ENCODE measurements at regions not wholly inside any gene's neighbourhood (a gene's known extent, or its start where the extent isn't known, plus 50 kb on each side); places are given as distances from the start of the nearest gene placed in this dataset.
A peak's percentile ranks its signal among the peaks of the same experiment; 100 is the strongest.

GRCh38 chr2:150759531-150759930, 272.1 kb upstream of the RND3 start:
- Histone ChIP-seq H3K9ac (ENCODE audit: insufficient read depth in 1 of 2, low read length in 2 of 2) (no peak overlapping the region), H3K4me3 (no peak overlapping the region), H3K27me3 (ENCODE audit: control insufficient read depth in 3 of 3, insufficient read depth in 3 of 3, low read length in 2 of 3) (no peaks in the 10 kb centered on the region), H3K36me3 (ENCODE audit: control insufficient read depth in 4 of 4, insufficient read depth in 4 of 4, low read length in 4 of 4) (no peaks in the 10 kb centered on the region), H3K4me1 (ENCODE audit: control insufficient read depth in 5 of 5, insufficient read depth in 5 of 5, low read length in 5 of 5) (peaks cover 0 to 10% (median 0%) of the 10 kb centered on the region in 5 donors), H3K27ac (ENCODE audit: low read depth in 1 of 2, low read length in 1 of 2) (no peak overlapping the region), H3K9me3 (ENCODE audit: control insufficient read depth in 4 of 4, insufficient read depth in 3 of 4, low read length in 3 of 4) (peaks cover 0 to 2% (median 0%) of the 10 kb centered on the region in 4 donors)
- peak in 2 of 3 donors; percentile 12 for DNase-seq
- ATAC-seq (ENCODE audit: insufficient read depth, low FRiP score) = no peak
- 0 to 4% methylated on average over 1 of the region's 1 CpG for WGBS, 2 donors
- no peak for TF ChIP-seq CTCF (IDR thresholded peaks at IDR 0.05; ENCODE audit: control extremely low read depth, extremely low read depth)

GRCh38 chr2:150759106-150759505, 271.6 kb upstream of the RND3 start:
- Histone ChIP-seq H3K4me1 (ENCODE audit: control insufficient read depth in 5 of 5, insufficient read depth in 5 of 5, low read length in 5 of 5) (peaks cover 0 to 10% (median 0%) of the 10 kb centered on the region in 5 donors), H3K36me3 (ENCODE audit: control insufficient read depth in 4 of 4, insufficient read depth in 4 of 4, low read length in 4 of 4) (no peaks in the 10 kb centered on the region), H3K4me3 (no peak overlapping the region), H3K9ac (ENCODE audit: insufficient read depth in 1 of 2, low read length in 2 of 2) (no peak overlapping the region), H3K9me3 (ENCODE audit: control insufficient read depth in 4 of 4, insufficient read depth in 3 of 4, low read length in 3 of 4) (peaks cover 0 to 2% (median 0%) of the 10 kb centered on the region in 4 donors), H3K27ac (ENCODE audit: low read depth in 1 of 2, low read length in 1 of 2) (no peak overlapping the region), H3K27me3 (ENCODE audit: control insufficient read depth in 3 of 3, insufficient read depth in 3 of 3, low read length in 2 of 3) (no peaks in the 10 kb centered on the region)
- ATAC-seq (ENCODE audit: insufficient read depth, low FRiP score) = no peak
- WGBS, 2 donors = 61 to 71% methylated on average over 3 of the region's 3 CpGs
- peak in 2 of 3 donors; percentile 30 to 46 for DNase-seq
- TF ChIP-seq CTCF (IDR thresholded peaks at IDR 0.05; ENCODE audit: control extremely low read depth, extremely low read depth) = no peak

- Histone ChIP-seq H3K4me1 (ENCODE audit: control insufficient read depth in 5 of 5, insufficient read depth in 5 of 5, low read length in 5 of 5) (no peaks in the 10 kb centered on the region), H3K9ac (ENCODE audit: insufficient read depth in 1 of 2, low read length in 2 of 2) (no peak overlapping the region), H3K9me3 (ENCODE audit: control insufficient read depth in 4 of 4, insufficient read depth in 3 of 4, low read length in 3 of 4) (peaks cover 0 to 2% (median 0%) of the 10 kb centered on the region in 4 donors), H3K27ac (ENCODE audit: low read depth in 1 of 2, low read length in 1 of 2) (no peak overlapping the region), H3K4me3 (no peak overlapping the region), H3K36me3 (ENCODE audit: control insufficient read depth in 4 of 4, insufficient read depth in 4 of 4, low read length in 4 of 4) (no peaks in the 10 kb centered on the region), H3K27me3 (ENCODE audit: control insufficient read depth in 3 of 3, insufficient read depth in 3 of 3, low read length in 2 of 3) (no peaks in the 10 kb centered on the region)
- TF ChIP-seq CTCF (IDR thresholded peaks at IDR 0.05; ENCODE audit: control extremely low read depth, extremely low read depth) = no peak
- ATAC-seq (ENCODE audit: insufficient read depth, low FRiP score) = no peak
- no peak for DNase-seq
Measured at GRCh38 chr2:150752229-150752628, 264.8 kb upstream of the RND3 start.

- no peak for DNase-seq
- no peak for ATAC-seq (ENCODE audit: insufficient read depth, low FRiP score)
- 96 to 97% methylated on average over 1 of the region's 1 CpG for WGBS, 2 donors
- Histone ChIP-seq H3K4me3 (no peak overlapping the region), H3K36me3 (ENCODE audit: control insufficient read depth in 4 of 4, insufficient read depth in 4 of 4, low read length in 4 of 4) (no peaks in the 10 kb centered on the region), H3K9ac (ENCODE audit: insufficient read depth in 1 of 2, low read length in 2 of 2) (no peak overlapping the region), H3K4me1 (ENCODE audit: control insufficient read depth in 5 of 5, insufficient read depth in 5 of 5, low read length in 5 of 5) (no peaks in the 10 kb centered on the region), H3K27ac (ENCODE audit: low read depth in 1 of 2, low read length in 1 of 2) (no peak overlapping the region), H3K9me3 (ENCODE audit: control insufficient read depth in 4 of 4, insufficient read depth in 3 of 4, low read length in 3 of 4) (peaks cover 0 to 2% (median 0%) of the 10 kb centered on the region in 4 donors), H3K27me3 (ENCODE audit: control insufficient read depth in 3 of 3, insufficient read depth in 3 of 3, low read length in 2 of 3) (no peaks in the 10 kb centered on the region)
- TF ChIP-seq CTCF (IDR thresholded peaks at IDR 0.05; ENCODE audit: control extremely low read depth, extremely low read depth) = no peak
Measured at GRCh38 chr2:150750720-150751119, 263.3 kb upstream of the RND3 start.

All from lung (tissue), 11 donors.